ENCODE measurements at regions not wholly inside any gene's neighbourhood (a gene's known extent, or its start where the extent isn't known, plus 50 kb on each side); places are given as distances from the start of the nearest gene placed in this dataset.
"Not testable (repeated sequence)": the region's sequence is repeated elsewhere in the genome, so short reads cannot be mapped to it uniquely, and the experiment has no call there.

- Mint-ChIP-seq H3K27ac (ENCODE audit: unreplicated experiment) (no peak overlapping the region), H3K4me3 (ENCODE audit: unreplicated experiment) (no peak overlapping the region), H3K36me3 (ENCODE audit: low read depth) (no peaks in the 10 kb centered on the region), H3K4me1 (ENCODE audit: low read depth) (peaks cover 11% of the 10 kb centered on the region), H3K9me3 (ENCODE audit: low read depth) (no peaks in the 10 kb centered on the region), H3K27me3 (ENCODE audit: low read depth) (no peaks in the 10 kb centered on the region)
- no peak for DNase-seq (ENCODE audit: low spot score)
- no peak for TF ChIP-seq CTCF (IDR thresholded peaks at IDR 0.05)
These were observed 284.8 kb upstream of the MAF start for GRCh38 chr16:79885320-79885719.

- peaks cover 3% of the 10 kb centered on the region for H3K27me3 Mint-ChIP-seq (ENCODE audit: low read depth)
- TF ChIP-seq CTCF (IDR thresholded peaks at IDR 0.05), result no peak
- H3K4me1 Mint-ChIP-seq (ENCODE audit: low read depth), result no peaks in the 10 kb centered on the region
These were observed 283.0 kb upstream of the MAF start for GRCh38 chr16:79883494-79883893.

GRCh38 chr16:79882340-79883005 is 281.9 kb upstream of the MAF start:
- no peak for TF ChIP-seq CTCF (IDR thresholded peaks at IDR 0.05)
- H3K36me3 Mint-ChIP-seq (ENCODE audit: low read depth), result no peaks in the 10 kb centered on the region
- no peaks in the 10 kb centered on the region for H3K9me3 Mint-ChIP-seq (ENCODE audit: low read depth)
- no peak for DNase-seq (ENCODE audit: low spot score)
- no peaks in the 10 kb centered on the region for H3K4me1 Mint-ChIP-seq (ENCODE audit: low read depth)
- peaks cover 10% of the 10 kb centered on the region for H3K27me3 Mint-ChIP-seq (ENCODE audit: low read depth)
- H3K27ac Mint-ChIP-seq (ENCODE audit: unreplicated experiment), result no peak overlapping the region
- H3K4me3 Mint-ChIP-seq (ENCODE audit: unreplicated experiment), result no peak overlapping the region

More at GRCh38 chr16:79883494-79883893, 283.0 kb upstream of the MAF start:
- Mint-ChIP-seq H3K4me3 (ENCODE audit: unreplicated experiment) (no peak overlapping the region), H3K27ac (ENCODE audit: unreplicated experiment) (no peak overlapping the region), H3K9me3 (ENCODE audit: low read depth) (no peaks in the 10 kb centered on the region), H3K36me3 (ENCODE audit: low read depth) (no peaks in the 10 kb centered on the region)
- DNase-seq (ENCODE audit: low spot score), result no peak

GRCh38 chr16:79881107-79881506 is 280.6 kb upstream of the MAF start:
- not testable (repeated sequence) for H3K9me3 Mint-ChIP-seq (ENCODE audit: low read depth); H3K4me1 Mint-ChIP-seq (ENCODE audit: low read depth); H3K4me3 Mint-ChIP-seq (ENCODE audit: unreplicated experiment); H3K36me3 Mint-ChIP-seq (ENCODE audit: low read depth); DNase-seq (ENCODE audit: low spot score); H3K27ac Mint-ChIP-seq (ENCODE audit: unreplicated experiment)
- peaks cover 10% of the 10 kb centered on the region for H3K27me3 Mint-ChIP-seq (ENCODE audit: low read depth)

- Mint-ChIP-seq H3K4me1 (ENCODE audit: low read depth) (no peaks in the 10 kb centered on the region), H3K36me3 (ENCODE audit: low read depth) (no peaks in the 10 kb centered on the region), H3K9me3 (ENCODE audit: low read depth) (no peaks in the 10 kb centered on the region), H3K27me3 (ENCODE audit: low read depth) (peaks cover 10% of the 10 kb centered on the region), H3K4me3 (ENCODE audit: unreplicated experiment) (no peak overlapping the region), H3K27ac (ENCODE audit: unreplicated experiment) (no peak overlapping the region)
- DNase-seq (ENCODE audit: low spot score), result no peak
- TF ChIP-seq CTCF (IDR thresholded peaks at IDR 0.05), result no peak
These were observed 275.8 kb upstream of the MAF start for GRCh38 chr16:79876332-79876730.

GRCh38 chr16:79874391-79874790 is 273.9 kb upstream of the MAF start:
- no peaks in the 10 kb centered on the region for H3K9me3 Mint-ChIP-seq (ENCODE audit: low read depth)
- DNase-seq (ENCODE audit: low spot score), result no peak
- no peaks in the 10 kb centered on the region for H3K36me3 Mint-ChIP-seq (ENCODE audit: low read depth)
- H3K4me3 Mint-ChIP-seq (ENCODE audit: unreplicated experiment), result no peak overlapping the region
- no peak for TF ChIP-seq CTCF (IDR thresholded peaks at IDR 0.05)
- no peaks in the 10 kb centered on the region for H3K4me1 Mint-ChIP-seq (ENCODE audit: low read depth)
- H3K27ac Mint-ChIP-seq (ENCODE audit: unreplicated experiment), result no peak overlapping the region
- peaks cover 13% of the 10 kb centered on the region for H3K27me3 Mint-ChIP-seq (ENCODE audit: low read depth)
